SK-N-SH (cell line): ENCODE measurements at regions not wholly inside any gene's neighbourhood (a gene's known extent, or its start where the extent isn't known, plus 50 kb on each side); places are given as distances from the start of the nearest gene placed in this dataset.

ENCODE experiments used
- CTCF ChIA-PET: fragments of 300-600, 350-600 bp; formaldehyde crosslinking; extraction: SDS; loops from one replicate; lab custom pipeline; 2021; lab: Yijun Ruan, JAX
- POLR2A ChIA-PET: fragments of 350-600 bp; sonication (Branson Sonifier 250); formaldehyde crosslinking; extraction: SDS; loops from one replicate; lab custom pipeline; 2020; ENCODE audit warnings: antibody characterized with exemption, inconsistent platforms; lab: Yijun Ruan, JAX
- DNase-seq: peaks from one replicate; pipeline ENCODE4 v3.0.0; 2012
- H2AFZ ChIP-seq: fragments of 200-600 bp; sonication (generic); 2 replicates; pipeline ENCODE4 v1.8.1; 2016; ENCODE audit warnings: antibody characterized with exemption, mild to moderate bottlenecking, low read depth
- H3F3A ChIP-seq: fragments of 200-600 bp; sonication (generic); replicated peaks from 2 replicates; pipeline ENCODE3; 2016; ENCODE audit warnings: antibody characterized with exemption, mild to moderate bottlenecking; ENCODE audit not compliant: insufficient read depth
- H3K27ac ChIP-seq, 2 experiments: fragments of 200-500 bp in 1 of 2; fragments of 200-600 bp in 1 of 2; sonication (Bioruptor generic) in 1 of 2; sonication (generic), shearing (Covaris generic) in 1 of 2; 2 replicates each; pipeline versions ENCODE4 v1.5.1 to v1.6.1; 2014 to 2016; ENCODE audit warnings: low read depth in 2 of 2, inconsistent platforms in 1 of 2, low read length in 1 of 2, mild to moderate bottlenecking in 1 of 2, mixed read lengths in 1 of 2
- H3K27me3 ChIP-seq: fragments of 200-600 bp; sonication (generic), shearing (Covaris generic); 2 replicates; pipeline ENCODE4 v1.6.1; 2016; ENCODE audit warnings: mixed run types; ENCODE audit not compliant: insufficient read depth
- H3K36me3 ChIP-seq, 2 experiments: fragments of 200-500 bp in 1 of 2; fragments of 200-600 bp in 1 of 2; sonication (Bioruptor generic) in 1 of 2; sonication (generic) in 1 of 2; replicated peaks in 1 of 2; 2 replicates each; pipeline versions ENCODE3 to v1.5.1; 2014 to 2016; ENCODE audit warnings: low read length in 1 of 2, mild to moderate bottlenecking in 1 of 2; ENCODE audit not compliant: insufficient read depth in 2 of 2, control insufficient read depth in 1 of 2
- H3K4me1 ChIP-seq, 2 experiments: fragments of 200-500 bp in 1 of 2; fragments of 200-600 bp in 1 of 2; sonication (Bioruptor generic) in 1 of 2; sonication (generic), shearing (Covaris generic) in 1 of 2; 2 replicates each; pipeline versions ENCODE4 v1.5.1 to v1.6.1; 2014 to 2016; ENCODE audit warnings: low read depth in 1 of 2, low read length in 1 of 2, mixed run types in 1 of 2; ENCODE audit not compliant: insufficient read depth in 2 of 2, control insufficient read depth in 1 of 2
- H3K4me2 ChIP-seq: fragments of 200-600 bp; sonication (generic), shearing (Covaris generic); 2 replicates; pipeline ENCODE4 v1.6.1; 2017; ENCODE audit warnings: mixed run types
- H3K4me3 ChIP-seq, 2 experiments: fragments of 200-500 bp in 1 of 2; fragments of 200-600 bp in 1 of 2; sonication (Bioruptor generic) in 1 of 2; sonication (generic), shearing (Covaris generic) in 1 of 2; 2 replicates each; pipeline versions ENCODE4 v1.5.1 to v1.8.1; 2014 to 2016; ENCODE audit warnings: low read depth in 2 of 2, inconsistent platforms in 1 of 2, low read length in 1 of 2, mild to moderate bottlenecking in 1 of 2, mixed read lengths in 1 of 2, moderate library complexity in 1 of 2
- H3K79me2 ChIP-seq: fragments of 200-600 bp; sonication (generic); 2 replicates; pipeline ENCODE4 v1.8.1; 2017; ENCODE audit warnings: mild to moderate bottlenecking; ENCODE audit not compliant: insufficient read depth
- H3K9ac ChIP-seq: fragments of 200-600 bp; sonication (generic); 2 replicates; pipeline ENCODE4 v1.6.1; 2017; ENCODE audit warnings: mixed run types
- H3K9me2 ChIP-seq: fragments of 200-600 bp; sonication (generic); 2 replicates; pipeline ENCODE4 v1.6.1; 2017; ENCODE audit warnings: mixed run types
- H3K9me3 ChIP-seq: fragments of 200-600 bp; sonication (generic); 2 replicates; pipeline ENCODE4 v1.6.1; 2017; ENCODE audit warnings: mixed run types, mild to moderate bottlenecking, moderate library complexity
- H4K20me1 ChIP-seq: fragments of 200-600 bp; sonication (generic); 2 replicates; pipeline ENCODE4 v1.6.1; 2017; ENCODE audit warnings: mild to moderate bottlenecking, mixed run types; ENCODE audit not compliant: insufficient read depth
- CHD2 ChIP-seq: fragments of 150-350 bp; IDR thresholded peaks from 2 replicates; pipeline ENCODE4 v1.6.1; 2018; ENCODE audit warnings: low read length; ENCODE audit not compliant: partially characterized antibody
- CTCF ChIP-seq: fragments of 200-600 bp; sonication (generic); IDR thresholded peaks from 2 replicates; pipeline ENCODE4 v1.6.1; 2017; ENCODE audit warnings: antibody characterized with exemption, mild to moderate bottlenecking, moderate library complexity
- ELF1 ChIP-seq: IDR thresholded peaks from 2 replicates; pipeline ENCODE4 v1.4.0; 2012
- EZH2phosphoT487 ChIP-seq: fragments of 200-600 bp; sonication (generic); IDR thresholded peaks from 2 replicates; pipeline ENCODE4 v1.6.1; 2017; ENCODE audit warnings: low read depth, mixed run types, mild to moderate bottlenecking, antibody characterized with exemption, moderate library complexity, borderline replicate concordance
- FOXJ3 ChIP-seq: sonication (generic); formaldehyde crosslinking; IDR thresholded peaks from 2 replicates; pipeline ENCODE4 v1.5.1; 2020; ENCODE audit warnings: mild to moderate bottlenecking, missing genetic modification reagents
- GATA2 ChIP-seq: sonication (generic); formaldehyde crosslinking; IDR thresholded peaks from 2 replicates; pipeline ENCODE4 v1.5.0; 2020; ENCODE audit warnings: mild to moderate bottlenecking, missing genetic modification reagents
- IRF3 ChIP-seq: fragments of 150-350 bp; IDR thresholded peaks from 2 replicates; pipeline ENCODE4 v1.6.1; 2016; ENCODE audit warnings: mild to moderate bottlenecking, low read depth, low read length
- MAX ChIP-seq: IDR thresholded peaks from 2 replicates; pipeline ENCODE4 v1.4.0; 2012; ENCODE audit warnings: low read depth
- MEF2A ChIP-seq: IDR thresholded peaks from 2 replicates; pipeline ENCODE4 v1.4.0; 2012; ENCODE audit warnings: low read depth, borderline replicate concordance
- MXI1 ChIP-seq: IDR thresholded peaks from 2 replicates; pipeline ENCODE4 v1.6.1; 2012; ENCODE audit warnings: mild to moderate bottlenecking, low read depth, low read length, improper control_type of control experiment
- NFIC ChIP-seq: IDR thresholded peaks from 2 replicates; pipeline ENCODE4 v1.4.0; 2012; ENCODE audit warnings: borderline replicate concordance
- RAD21 ChIP-seq: IDR thresholded peaks from 2 replicates; pipeline ENCODE4 v1.6.1; 2012; ENCODE audit warnings: mild to moderate bottlenecking, low read length
- RXRA ChIP-seq: IDR thresholded peaks from 2 replicates; pipeline ENCODE4 v1.4.0; 2012; ENCODE audit warnings: low read depth, mild to moderate bottlenecking, borderline replicate concordance
- TAF1 ChIP-seq: IDR thresholded peaks from 2 replicates; pipeline ENCODE4 v1.6.1; 2012; ENCODE audit warnings: low read depth, mild to moderate bottlenecking, low read length, moderate library complexity, borderline replicate concordance
- TCF12 ChIP-seq: IDR thresholded peaks from 2 replicates; pipeline ENCODE4 v1.4.0; 2012
- TEAD4 ChIP-seq: IDR thresholded peaks from 2 replicates; pipeline ENCODE4 v1.4.0; 2012; ENCODE audit warnings: mild to moderate bottlenecking, borderline replicate concordance; ENCODE audit not compliant: insufficient read depth
- YY1 ChIP-seq: IDR thresholded peaks from 2 replicates; pipeline ENCODE4 v1.4.0; 2012; ENCODE audit warnings: low read depth, mild to moderate bottlenecking
- ZBTB33 ChIP-seq: IDR thresholded peaks from 2 replicates; pipeline ENCODE4 v1.4.0; 2012; ENCODE audit warnings: low read depth, borderline replicate concordance
- WGBS: methylation state at CpG from one replicate; pipeline ENCODE4 v1.1.6; 2017; ENCODE audit warnings: low lambda C conversion rate; 5-methylcytosine and 5-hydroxymethylcytosine counted together

- Histone ChIP-seq H3K4me1 (0 out of 4 replicates have a peak, but pooled peaks cover 0 to 5% of the 10 kb centered on the region in 2 experiments), H2AFZ (no peak overlapping the region; the same call in 1 of the 2 replicates), H3K4me3 (no peak overlapping the region), H3K79me2 (no peaks in the 10 kb centered on the region), H3K27me3 (no peaks in the 10 kb centered on the region), H3K27ac (no peak overlapping the region), H3K9me3 (no peaks in the 10 kb centered on the region), H4K20me1 (no peaks in the 10 kb centered on the region), H3F3A (no peaks in the 10 kb centered on the region), H3K9ac (no peak overlapping the region), H3K9me2 (no peaks in the 10 kb centered on the region), H3K36me3 (no peaks in the 10 kb centered on the region), H3K4me2 (no peak overlapping the region)
- TF ChIP-seq CHD2: no peak
- no peak for TF ChIP-seq EZH2phosphoT487
- no peak for TF ChIP-seq IRF3
- TF ChIP-seq MEF2A: no peak
- TF ChIP-seq TAF1: no peak
- TF ChIP-seq GATA2 (CRISPR knock-in tag): no peak
- no peak for TF ChIP-seq NFIC
- TF ChIP-seq FOXJ3 (CRISPR knock-in tag): no peak
- TF ChIP-seq MAX: no peak
- no peak for TF ChIP-seq TCF12
- no peak for TF ChIP-seq ELF1
- TF ChIP-seq TEAD4: no peak
- no peak for TF ChIP-seq ZBTB33
- TF ChIP-seq RXRA: no peak
- no peak for TF ChIP-seq YY1
- TF ChIP-seq RAD21: no peak
- TF ChIP-seq MXI1: no peak
- no peak for TF ChIP-seq CTCF
- no peak for DNase-seq
- 92% methylated on average over 2 of the region's 2 CpGs for WGBS
- ChIA-PET CTCF (interaction anchor here (1.4 kb wide), 1 partner anchor 10 kb away, joined by 5 read pairs; no protein-coding TSS in a partner anchor), POLR2A (no interaction called here)
Observed at GRCh38 chr4:101418466-101418865, 71.1 kb upstream of the PPP3CA start.
